OCI-LY1 (cell line): ENCODE measurements at regions not wholly inside any gene's neighbourhood (a gene's known extent, or its start where the extent isn't known, plus 50 kb on each side); places are given as distances from the start of the nearest gene placed in this dataset.

ENCODE experiments used
- CTCF ChIP-seq: fragments of 200-600 bp; sonication (generic), shearing (Covaris generic); IDR thresholded peaks from 2 replicates; pipeline ENCODE4 v1.5.1; 2017; ENCODE audit warnings: mild to moderate bottlenecking, antibody characterized with exemption, low read length, moderate library complexity, mixed read lengths
- EZH2 ChIP-seq: fragments of 200-600 bp; sonication (generic), shearing (Covaris generic); IDR thresholded peaks from 2 replicates; pipeline ENCODE4 v1.8.0; 2017; ENCODE audit warnings: borderline replicate concordance, mixed run types, mild to moderate bottlenecking, antibody characterized with exemption, low read length, moderate library complexity, mixed read lengths

- TF ChIP-seq CTCF = no peak
- TF ChIP-seq EZH2 = no peak
These were observed 133.5 kb upstream of the SOD1 start for GRCh38 chr21:31526040-31526439.
